Fibroblast of lung (primary cell): ENCODE measurements at regions not wholly inside any gene's neighbourhood (a gene's known extent, or its start where the extent isn't known, plus 50 kb on each side); places are given as distances from the start of the nearest gene placed in this dataset.

Experiments
- EZH2 ChIP-seq: IDR thresholded peaks from 2 replicates; pipeline ENCODE4 v1.5.1; 2012; ENCODE audit warnings: low read length, control low read depth, mild to moderate bottlenecking; ENCODE audit errors: missing control alignments
- TF ChIP-seq, protein P1 (sequence below), 2 donors: IDR thresholded peaks in 1 of 2; conservative IDR thresholded peaks in 1 of 2; 1 replicate in 1 of 2; 2 replicates in 1 of 2; pipeline ENCODE4 v1.5.1; 2011 to 2012; ENCODE audit warnings: low read length in 2 of 2, control low read depth in 1 of 2, inconsistent platforms in 1 of 2, low read depth in 1 of 2, mild to moderate bottlenecking in 1 of 2

DNA sequence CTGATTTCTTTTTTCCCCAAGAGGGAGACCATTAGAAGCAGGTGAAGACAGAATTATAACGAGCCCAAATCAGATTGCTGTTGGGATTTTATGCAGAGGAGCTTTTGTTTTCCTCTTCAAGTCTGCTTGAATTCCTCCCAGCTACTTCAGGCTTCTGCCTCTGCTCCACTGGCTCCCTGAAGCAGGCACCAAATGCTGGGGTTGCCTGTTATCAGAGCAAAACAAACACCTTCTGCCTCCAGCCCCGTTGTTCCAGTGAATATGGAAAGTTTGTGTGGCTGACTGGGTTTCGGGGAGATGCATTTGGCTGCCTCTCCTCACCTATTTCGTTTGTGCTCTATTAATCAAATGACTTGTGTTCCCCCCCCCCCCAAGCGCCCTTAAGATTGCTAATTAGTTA is 209.2 kb downstream of the URB2 start:
- TF ChIP-seq EZH2, result no peak
- TF ChIP-seq, protein P1, sequence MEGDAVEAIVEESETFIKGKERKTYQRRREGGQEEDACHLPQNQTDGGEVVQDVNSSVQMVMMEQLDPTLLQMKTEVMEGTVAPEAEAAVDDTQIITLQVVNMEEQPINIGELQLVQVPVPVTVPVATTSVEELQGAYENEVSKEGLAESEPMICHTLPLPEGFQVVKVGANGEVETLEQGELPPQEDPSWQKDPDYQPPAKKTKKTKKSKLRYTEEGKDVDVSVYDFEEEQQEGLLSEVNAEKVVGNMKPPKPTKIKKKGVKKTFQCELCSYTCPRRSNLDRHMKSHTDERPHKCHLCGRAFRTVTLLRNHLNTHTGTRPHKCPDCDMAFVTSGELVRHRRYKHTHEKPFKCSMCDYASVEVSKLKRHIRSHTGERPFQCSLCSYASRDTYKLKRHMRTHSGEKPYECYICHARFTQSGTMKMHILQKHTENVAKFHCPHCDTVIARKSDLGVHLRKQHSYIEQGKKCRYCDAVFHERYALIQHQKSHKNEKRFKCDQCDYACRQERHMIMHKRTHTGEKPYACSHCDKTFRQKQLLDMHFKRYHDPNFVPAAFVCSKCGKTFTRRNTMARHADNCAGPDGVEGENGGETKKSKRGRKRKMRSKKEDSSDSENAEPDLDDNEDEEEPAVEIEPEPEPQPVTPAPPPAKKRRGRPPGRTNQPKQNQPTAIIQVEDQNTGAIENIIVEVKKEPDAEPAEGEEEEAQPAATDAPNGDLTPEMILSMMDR (conservative IDR thresholded peaks at IDR 0.05 in 1 of 2, IDR thresholded peaks at IDR 0.05 in 1 of 2; ENCODE audit: low read depth in 1 of 2, low read length in 2 of 2), result no peak
